Epithelial cell of esophagus (primary cell): ENCODE measurements at regions not wholly inside any gene's neighbourhood (a gene's known extent, or its start where the extent isn't known, plus 50 kb on each side); places are given as distances from the start of the nearest gene placed in this dataset.

Experiments used
- DNase-seq: peaks from one replicate; pipeline ENCODE4 v3.0.0; 2010; ENCODE audit warnings: low read depth
- H3K4me3 ChIP-seq: 2 replicates; pipeline ENCODE4 v1.5.1; 2011; ENCODE audit warnings: mild to moderate bottlenecking, low read length, control low read depth
- TF ChIP-seq, protein P1 (sequence below): IDR thresholded peaks from 2 replicates; pipeline ENCODE4 v1.5.1; 2011; ENCODE audit warnings: low read depth, mild to moderate bottlenecking, low read length, control low read depth, inconsistent platforms; ENCODE audit not compliant: insufficient read depth; ENCODE audit errors: missing control alignments

DNA sequence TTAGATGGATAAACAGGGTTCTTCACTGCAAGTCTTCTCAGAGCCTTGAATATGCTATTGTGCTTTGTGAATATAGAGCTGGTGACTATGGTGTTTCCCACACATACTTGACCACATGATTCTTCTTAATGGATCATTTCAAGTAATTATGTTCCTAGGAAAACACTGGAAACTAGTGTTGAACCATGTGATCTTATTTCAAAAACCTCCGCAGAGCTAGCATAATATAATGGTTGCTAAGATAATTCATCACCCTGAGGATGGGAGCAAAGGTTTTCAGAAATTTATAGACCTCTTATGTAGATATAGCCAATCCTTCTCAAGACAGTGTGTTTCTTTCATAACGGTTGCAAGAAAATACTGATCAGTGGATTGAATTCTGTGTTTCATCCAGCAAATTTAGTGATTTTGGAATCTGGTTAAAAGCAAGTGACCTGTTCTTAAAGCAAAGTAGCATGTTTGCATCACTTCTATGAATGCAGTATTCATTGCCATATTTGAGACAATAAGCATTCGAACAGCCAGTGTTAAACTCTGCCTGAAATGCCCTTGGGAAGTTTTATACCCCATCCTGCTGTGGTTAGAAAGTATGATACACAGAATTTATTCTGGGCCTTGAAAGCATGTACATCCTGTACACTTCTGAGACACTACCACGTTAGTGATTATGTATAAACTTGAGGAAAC is 341.0 kb upstream of the E2F7 start:
- TF ChIP-seq, protein P1, sequence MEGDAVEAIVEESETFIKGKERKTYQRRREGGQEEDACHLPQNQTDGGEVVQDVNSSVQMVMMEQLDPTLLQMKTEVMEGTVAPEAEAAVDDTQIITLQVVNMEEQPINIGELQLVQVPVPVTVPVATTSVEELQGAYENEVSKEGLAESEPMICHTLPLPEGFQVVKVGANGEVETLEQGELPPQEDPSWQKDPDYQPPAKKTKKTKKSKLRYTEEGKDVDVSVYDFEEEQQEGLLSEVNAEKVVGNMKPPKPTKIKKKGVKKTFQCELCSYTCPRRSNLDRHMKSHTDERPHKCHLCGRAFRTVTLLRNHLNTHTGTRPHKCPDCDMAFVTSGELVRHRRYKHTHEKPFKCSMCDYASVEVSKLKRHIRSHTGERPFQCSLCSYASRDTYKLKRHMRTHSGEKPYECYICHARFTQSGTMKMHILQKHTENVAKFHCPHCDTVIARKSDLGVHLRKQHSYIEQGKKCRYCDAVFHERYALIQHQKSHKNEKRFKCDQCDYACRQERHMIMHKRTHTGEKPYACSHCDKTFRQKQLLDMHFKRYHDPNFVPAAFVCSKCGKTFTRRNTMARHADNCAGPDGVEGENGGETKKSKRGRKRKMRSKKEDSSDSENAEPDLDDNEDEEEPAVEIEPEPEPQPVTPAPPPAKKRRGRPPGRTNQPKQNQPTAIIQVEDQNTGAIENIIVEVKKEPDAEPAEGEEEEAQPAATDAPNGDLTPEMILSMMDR = no peak
- DNase-seq = no peak
- no peak overlapping the region for H3K4me3 ChIP-seq

DNA sequence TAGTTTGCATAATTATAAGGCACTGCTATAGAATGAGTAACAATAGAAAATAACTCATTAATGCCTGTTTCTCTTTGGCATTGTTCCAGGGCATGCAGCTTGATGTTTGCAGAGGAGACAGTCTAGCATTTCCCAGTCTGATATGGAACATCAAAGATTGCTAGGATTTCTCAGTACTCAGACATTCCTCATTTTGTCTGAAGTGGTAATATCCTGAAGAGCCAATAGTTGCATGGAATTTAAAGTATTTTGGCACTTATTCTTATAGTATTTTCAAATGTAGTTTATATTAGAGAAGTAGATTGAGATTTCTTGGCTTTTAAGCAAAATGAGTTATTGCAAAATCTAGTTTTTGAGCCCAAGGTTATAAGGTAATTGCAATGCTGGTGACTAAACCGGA is 337.3 kb upstream of the E2F7 start:
- H3K4me3 ChIP-seq = no peak overlapping the region
- peak; percentile 23 for DNase-seq
- TF ChIP-seq, protein P1 = no peak

DNA sequence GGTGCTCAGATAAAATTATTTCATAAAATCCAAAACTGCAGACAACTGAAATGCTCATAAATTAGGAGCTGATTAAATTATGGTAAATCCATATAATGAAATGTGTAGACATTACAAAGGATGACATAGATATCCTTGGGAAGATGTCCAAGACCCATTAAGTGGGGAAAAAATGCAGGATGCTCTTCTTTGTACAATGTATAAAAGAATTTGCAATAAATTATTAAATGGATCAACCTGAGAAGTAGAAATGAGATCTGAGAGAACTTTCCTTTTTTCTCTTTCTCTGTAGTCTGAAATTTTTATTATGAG is 336.4 kb upstream of the E2F7 start:
- no peak overlapping the region for H3K4me3 ChIP-seq
- TF ChIP-seq, protein P1 = no peak
- DNase-seq = no peak

DNA sequence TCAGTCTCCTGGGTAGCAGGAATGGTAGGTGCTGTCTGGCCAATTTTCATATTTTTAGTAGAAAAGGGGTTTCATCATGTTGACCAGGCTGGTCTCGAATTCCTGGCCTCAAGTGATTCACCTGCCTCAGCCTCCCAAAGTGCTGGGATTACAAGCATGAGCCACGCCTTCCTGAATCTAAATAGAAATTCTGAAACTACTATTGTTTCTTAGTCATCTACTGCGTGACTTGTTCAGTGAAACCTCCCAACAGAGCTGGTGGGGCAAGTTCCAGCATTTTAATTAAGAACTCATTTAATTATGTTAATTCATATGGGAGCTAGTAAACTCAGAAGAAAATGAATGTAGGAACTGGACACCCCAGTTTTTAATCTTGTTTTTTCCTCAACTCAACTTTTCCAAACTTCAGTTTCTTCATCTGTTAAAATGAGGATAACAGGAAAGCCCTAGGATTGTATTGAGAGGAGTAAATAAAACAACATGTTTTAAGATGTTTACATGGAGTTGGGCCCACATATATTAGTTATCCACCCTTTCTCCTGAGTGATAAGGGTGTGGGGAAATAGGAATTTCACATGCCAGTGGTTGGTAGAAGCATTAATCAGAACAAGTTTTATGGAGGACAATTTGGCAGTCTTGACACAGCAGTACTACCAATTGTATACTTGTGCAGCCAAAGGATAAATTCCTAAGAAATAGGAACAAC is 335.8 kb upstream of the E2F7 start:
- DNase-seq = peak; percentile 59
- TF ChIP-seq, protein P1 = no peak
- H3K4me3 ChIP-seq = no peak overlapping the region

DNA sequence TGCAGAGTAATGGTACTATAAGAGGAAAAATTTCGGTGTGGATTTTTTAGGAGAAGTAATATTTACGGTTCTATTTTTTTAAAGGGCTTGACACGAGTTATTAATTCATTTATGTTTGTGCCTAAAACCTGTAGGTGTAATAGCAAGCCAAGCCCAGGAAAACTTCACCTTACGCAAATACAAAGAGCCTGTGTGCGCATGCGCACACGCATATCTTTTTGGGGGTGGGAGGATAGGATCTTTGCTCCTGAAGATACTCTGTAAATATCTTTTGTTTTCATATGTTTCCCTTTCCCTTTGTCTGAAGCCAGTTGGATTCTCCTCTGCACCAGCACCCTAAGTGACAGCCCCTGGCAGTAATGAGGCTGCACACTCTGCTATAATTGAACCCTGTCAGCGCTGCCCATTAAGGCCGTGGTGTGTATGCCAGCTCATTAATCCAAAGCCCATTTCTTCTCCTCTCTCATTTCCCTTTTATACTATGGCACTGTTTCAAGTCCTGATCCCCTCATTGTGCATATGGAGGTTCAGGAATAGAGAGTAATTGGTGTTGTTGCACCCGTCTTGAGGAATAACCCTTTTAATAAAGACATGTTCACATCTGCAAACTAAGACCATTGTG is 327.2 kb upstream of the E2F7 start:
- H3K4me3 ChIP-seq = no peak overlapping the region
- TF ChIP-seq, protein P1 = no peak
- DNase-seq = no peak

DNA sequence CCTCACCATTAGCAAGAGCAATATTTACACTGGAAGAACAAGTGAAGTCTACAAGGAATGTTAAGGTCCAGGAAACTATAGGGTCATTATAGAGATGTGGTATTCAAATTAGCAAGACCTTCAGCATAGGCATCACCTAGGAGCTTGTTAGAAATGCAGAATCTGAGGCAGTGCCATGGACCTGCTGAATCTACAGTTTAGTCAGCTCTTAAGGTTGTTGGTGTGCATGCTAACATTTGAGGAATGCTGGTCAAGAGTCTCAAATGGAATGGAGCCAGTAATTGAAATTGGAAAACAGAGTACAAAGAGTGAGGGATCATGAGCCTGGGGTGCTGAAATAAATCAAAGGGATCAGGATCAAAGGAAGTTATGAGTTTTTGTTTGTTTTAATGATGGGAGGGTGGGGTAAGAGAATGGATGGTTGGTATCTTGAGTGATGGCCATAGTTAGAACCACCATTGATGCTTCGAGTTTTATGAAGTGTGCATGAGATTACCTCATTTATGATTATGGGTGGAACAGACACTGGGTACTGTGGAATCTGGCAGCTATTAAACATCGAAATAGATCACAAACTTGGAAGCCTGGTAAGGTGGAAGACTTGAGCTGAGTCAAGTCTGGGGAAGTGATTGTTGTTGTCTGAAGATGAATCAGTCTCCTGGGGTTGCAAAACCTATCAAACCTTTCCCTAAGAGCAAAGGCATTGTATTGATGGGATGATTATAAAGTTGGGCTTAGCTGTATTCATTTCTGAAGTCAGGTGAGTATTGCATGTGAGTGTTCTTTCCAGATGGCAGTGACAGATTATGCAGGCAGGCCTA is 323.3 kb upstream of the E2F7 start:
- peak; percentile 51 for DNase-seq
- TF ChIP-seq, protein P1 = no peak
- H3K4me3 ChIP-seq = no peak overlapping the region
